HG03045 (cell line): ENCODE measurements at regions not wholly inside any gene's neighbourhood (a gene's known extent, or its start where the extent isn't known, plus 50 kb on each side); places are given as distances from the start of the nearest gene placed in this dataset.

ENCODE experiments used
- ATAC-seq: cut with Tn5 transposase; IDR thresholded peaks from one replicate; pipeline ENCODE4 v1.9.1; 2021; ENCODE audit warnings: mild to moderate bottlenecking, moderate library complexity; ENCODE audit not compliant: unreplicated experiment

GRCh38 chr6:93584300-93584699 lies 164.9 kb upstream of the EPHA7 start:
- no peak for ATAC-seq

- no peak for ATAC-seq
Measured at GRCh38 chr6:93581371-93581770, 162.0 kb upstream of the EPHA7 start.

DNA sequence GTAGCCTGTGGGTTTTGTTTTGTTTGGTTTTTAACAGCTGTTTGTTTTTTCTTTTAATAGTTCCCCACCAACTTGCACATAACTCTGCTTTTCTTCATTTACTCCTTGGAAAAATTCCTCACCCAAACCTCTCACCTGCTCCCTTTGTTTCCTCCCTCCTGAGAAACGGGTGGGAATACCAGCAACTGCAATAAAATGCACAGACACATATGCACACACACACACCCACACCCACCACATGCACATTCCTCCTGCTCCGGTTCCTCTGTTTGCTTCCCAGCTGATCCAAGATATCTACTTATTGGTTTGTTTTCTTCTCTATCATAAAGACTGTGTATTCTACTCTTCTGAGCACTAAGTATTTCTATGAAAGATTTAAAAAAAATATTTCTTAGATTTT lies 161.1 kb upstream of the EPHA7 start:
- ATAC-seq = no peak

DNA sequence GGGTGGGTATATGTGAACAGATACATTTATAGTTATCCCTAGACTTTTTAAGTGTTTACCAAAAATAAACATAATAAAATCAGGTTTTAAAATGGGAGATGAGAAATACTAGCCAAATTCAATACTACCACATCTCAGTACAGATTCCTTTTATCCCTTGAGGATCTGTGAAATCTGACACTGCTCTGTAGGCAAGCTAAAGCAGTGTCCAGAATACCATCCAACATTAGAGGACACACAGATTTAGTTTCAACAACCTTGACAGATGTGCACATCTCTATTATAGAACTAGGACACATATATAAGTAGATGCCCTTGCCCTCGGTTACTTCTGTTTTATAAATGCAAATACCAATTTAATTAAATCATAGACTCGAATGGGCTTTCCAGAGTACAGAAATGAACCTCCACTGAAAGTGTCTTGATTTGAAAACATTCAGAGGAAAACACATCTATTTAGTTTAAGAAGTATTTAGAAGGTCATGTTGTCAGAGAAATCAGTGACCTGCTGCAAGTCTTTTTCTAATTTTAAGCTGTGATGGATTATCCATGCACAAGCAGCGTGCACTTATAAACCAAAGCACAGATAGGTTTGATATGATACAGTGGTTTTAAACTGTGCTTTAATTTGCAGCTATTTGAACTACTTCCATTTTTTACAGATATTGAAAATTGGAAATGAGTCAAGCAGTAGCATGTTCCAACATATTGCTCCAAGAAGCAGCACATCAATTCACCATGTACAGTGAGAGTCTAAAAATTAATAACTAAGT lies 156.3 kb upstream of the EPHA7 start:
- ATAC-seq = no peak

- ATAC-seq = no peak
Measured at GRCh38 chr6:93574299-93574698, 154.9 kb upstream of the EPHA7 start.

DNA sequence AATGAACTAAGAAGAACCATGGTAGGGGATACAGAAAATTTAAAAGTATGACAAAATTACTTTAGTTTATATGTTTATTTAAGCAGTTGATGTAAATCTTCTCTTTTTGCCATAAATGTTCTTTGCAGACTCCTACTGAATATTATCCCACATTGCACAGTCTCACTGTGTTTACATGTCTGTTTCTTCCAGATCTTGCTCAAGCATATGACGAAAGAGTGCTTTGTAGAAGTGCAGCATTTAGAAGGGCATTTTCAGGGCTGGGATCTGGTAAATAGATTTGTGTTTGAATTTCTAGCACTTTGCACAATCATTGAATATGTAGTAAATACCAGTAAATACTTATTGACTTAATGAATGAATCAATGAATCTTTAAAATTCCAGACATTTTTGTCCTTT lies 152.0 kb upstream of the EPHA7 start:
- ATAC-seq = no peak

DNA sequence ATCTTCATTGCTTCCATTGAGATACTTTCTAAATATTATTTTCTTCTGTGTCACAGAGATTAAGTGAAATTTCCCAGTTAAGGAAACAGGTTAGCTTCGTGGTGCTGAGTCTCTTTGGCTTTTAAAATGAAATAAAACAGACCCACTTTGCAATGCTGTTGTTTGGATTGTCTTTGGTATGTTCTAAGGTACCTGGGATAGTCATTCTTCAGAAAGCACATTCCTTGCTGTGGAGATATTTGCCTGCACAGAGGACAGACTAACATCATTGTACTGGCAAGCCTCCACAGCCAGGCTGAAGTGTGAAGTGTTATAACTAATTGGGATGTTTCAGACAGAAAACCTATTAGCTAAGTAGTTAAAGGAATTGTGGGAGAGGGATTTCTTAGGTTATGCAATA lies 148.8 kb upstream of the EPHA7 start:
- ATAC-seq = no peak

DNA sequence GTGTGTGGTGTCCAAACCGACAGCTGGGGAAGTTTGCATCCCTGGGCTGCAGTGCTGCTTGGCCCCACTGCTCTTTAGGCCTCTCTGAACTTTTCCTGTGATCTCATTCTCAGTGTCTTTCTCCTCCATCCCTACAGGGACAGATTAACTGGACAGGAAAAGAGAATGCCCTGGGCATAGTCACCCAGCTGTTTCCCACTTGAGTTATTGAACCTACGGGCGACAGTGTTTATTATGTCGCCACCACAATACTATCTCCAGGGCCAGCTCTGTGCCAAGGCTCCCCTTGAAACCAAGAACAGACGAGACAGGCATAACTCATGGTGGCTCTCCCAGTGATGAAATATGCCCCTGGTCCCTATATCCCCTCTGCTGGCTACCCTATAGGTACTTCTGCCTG lies 147.8 kb upstream of the EPHA7 start:
- no peak for ATAC-seq

DNA sequence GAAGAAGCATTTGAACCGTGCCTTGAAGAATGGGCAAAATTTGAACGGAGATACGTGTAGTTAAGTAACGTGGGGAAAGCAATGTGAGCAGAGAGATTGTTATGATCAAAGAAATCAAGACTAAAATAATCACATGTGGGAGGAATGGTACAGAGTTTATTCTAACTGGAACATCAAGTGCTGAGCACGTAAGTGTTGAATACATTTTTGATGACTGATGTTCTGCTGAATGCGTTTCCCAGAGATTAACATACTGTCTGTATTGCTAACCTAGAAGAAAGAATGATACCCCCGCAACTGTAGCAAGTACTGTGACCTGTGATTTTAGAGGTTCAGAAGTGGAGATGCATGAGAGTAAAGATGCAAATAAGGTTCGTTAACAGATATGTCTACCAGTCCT lies 146.9 kb upstream of the EPHA7 start:
- no peak for ATAC-seq

DNA sequence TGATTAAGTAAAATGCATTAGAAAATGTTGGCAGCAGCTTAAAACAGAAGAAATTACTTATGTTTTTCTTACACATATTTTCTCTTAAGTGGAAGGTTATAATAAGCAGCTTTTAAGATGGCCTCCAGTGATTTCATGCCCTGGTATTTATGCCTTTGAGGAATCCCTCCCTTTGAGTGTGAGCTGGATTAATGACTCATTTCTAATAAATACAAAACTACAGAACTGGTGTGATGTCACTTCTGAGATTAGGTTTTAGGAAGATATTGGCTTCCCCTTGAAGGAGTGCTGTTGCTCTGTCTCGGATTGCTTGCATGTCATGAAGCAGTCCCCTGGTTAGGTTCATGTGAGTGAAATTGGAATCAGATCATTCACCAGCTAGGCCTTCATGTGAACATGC lies 143.2 kb upstream of the EPHA7 start:
- ATAC-seq = no peak

DNA sequence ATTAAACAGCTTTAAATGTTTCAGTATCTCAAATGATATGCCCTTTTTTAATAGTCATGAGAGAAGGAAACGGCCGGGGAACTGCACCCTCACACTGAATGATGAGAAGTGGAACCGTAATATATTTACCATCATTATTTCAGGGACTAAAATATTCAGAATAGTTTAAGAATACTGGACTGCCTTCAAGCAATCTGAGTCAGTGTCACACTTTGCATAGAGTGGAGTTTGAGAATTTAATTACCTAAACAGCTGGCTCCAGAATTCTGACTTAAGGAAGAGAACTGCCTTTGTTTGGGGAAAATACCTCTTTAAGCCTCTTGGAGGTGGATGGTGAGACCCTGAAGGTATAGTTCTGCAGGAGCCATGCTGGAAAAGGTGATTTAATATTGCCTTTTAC lies 135.9 kb upstream of the EPHA7 start:
- ATAC-seq = no peak

- no peak for ATAC-seq
Measured at GRCh38 chr6:93554018-93554417, 134.7 kb upstream of the EPHA7 start.

DNA sequence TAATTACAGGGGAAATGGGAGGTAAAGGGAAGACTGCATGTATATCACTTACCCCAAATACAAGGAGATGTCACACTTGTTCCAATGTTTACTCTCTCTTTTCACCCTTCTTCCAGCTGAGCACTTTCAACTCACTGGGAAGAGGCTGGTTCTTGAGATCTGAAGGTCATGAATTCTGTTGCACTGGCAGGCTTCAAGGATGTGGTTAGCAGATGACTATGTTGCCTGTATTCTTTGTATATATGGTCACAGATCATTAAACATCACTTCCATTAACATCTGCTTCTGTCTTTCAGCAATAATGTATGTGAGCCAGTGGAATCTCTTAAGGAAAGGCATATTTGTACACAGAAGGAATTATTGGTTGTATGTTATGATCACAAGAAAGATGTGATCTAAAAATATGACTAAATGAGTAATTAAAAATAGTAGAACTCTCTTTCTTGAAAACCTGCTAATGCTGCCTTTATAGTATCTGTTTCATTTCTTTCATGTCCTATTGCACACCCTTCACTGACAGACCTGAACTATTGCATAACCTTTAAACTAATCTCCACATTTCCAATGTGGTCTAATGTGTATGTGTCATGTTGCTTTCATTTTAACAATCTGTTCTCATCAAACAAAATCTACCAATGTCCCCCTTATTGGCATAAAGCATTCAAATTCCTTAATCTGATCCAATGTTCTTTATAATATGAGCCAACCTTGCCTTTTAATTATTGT lies 131.4 kb upstream of the EPHA7 start:
- ATAC-seq = no peak

DNA sequence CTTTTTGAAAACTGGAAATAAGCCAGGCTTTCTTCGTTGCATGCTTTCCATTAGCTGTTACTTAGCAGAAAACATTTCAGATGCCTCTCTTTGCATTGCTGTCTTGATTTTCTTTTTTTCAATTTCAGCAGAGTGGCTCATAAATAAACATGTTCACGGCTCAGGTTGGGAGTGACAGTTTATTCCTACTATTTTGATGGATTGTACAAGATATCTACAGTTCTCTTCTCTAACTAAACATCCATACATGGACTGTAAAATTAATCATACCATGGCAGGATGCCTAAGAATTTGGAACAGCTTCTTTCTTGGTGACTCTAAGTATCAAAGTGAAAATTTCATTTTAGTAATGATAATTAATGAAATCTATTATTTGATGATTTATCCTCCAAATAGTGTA lies 130.5 kb upstream of the EPHA7 start:
- ATAC-seq = no peak

- no peak for ATAC-seq
Measured at GRCh38 chr6:93524671-93525451, 105.5 kb upstream of the EPHA7 start.

GRCh38 chr6:93523365-93523764 lies 104.0 kb upstream of the EPHA7 start:
- ATAC-seq = no peak

DNA sequence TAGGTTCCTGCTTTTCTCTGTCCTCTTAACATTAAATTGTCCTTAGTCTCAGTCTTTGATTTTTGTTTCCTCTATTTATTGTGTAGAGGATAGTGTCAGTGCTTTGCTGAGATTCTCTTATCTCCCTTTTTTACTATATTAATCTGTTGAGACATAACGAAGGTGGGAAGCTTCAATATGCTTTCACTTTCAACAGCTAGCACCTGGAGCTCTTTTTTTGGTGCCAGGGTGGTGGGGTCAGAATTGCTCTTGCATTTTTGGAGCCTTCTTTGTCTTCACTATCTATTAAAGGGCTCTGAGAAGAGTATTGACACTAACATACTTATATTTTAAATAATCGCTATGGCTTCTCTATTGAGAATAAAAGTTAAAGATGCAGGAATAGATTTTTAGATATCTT lies 97.1 kb upstream of the EPHA7 start:
- ATAC-seq = no peak

DNA sequence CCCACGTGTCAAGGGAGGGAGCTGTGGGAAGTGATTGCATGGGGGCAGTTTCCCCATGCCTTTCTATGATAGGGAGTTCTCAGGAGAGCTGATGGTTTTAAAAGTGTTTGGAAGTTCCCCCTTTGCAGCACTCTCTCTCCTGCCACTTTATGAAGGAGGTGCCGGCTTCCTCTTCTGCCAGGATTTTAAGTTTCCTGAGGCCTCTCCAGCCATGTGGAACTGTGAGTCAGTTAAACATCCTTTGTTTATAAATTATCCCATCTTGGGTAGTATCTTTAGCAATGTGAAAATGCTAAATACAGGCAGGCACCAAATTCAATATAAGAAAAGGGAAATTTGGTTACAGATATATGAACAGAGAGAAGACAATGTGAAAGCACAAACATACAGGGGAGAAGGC lies 96.4 kb upstream of the EPHA7 start:
- no peak for ATAC-seq

GRCh38 chr6:93498713-93499112 lies 79.4 kb upstream of the EPHA7 start:
- ATAC-seq = no peak

DNA sequence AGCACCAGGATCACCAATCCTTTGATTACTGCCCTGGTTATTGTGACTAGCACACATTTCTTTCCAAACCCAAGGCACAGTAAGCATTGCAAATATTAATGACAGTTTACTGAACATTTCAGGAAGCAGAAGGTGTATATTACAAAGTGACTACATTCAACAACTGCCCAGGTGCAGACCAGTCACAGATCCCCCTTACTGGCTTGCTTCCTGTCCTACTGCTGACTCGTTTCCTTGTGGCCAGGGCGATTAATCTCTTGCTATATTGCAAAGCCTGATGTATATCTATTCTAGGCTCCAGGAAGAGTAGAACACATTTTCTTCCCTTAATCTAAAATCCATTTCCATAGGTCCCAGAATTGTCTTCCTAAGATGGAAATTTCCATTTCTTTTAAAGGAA lies 77.2 kb upstream of the EPHA7 start:
- ATAC-seq = no peak

DNA sequence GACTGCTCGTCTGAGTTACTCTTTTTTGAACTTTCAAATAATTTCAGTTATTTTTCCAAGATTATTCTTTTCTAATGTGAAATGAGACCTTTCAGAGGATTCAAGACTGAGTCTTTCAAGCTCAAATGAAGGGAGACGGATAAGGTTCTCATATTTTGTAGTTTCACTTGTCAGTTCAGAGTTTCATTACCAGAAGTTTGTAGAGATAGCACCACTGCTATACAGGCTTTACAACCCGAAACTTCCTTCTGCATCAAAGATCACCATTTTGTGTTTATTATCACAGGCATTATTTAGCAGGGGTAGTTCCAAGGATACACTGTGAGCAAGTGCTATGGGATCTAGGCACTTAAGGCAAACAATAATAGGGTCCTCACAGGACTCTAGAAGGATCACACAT lies 74.7 kb upstream of the EPHA7 start:
- ATAC-seq = no peak

DNA sequence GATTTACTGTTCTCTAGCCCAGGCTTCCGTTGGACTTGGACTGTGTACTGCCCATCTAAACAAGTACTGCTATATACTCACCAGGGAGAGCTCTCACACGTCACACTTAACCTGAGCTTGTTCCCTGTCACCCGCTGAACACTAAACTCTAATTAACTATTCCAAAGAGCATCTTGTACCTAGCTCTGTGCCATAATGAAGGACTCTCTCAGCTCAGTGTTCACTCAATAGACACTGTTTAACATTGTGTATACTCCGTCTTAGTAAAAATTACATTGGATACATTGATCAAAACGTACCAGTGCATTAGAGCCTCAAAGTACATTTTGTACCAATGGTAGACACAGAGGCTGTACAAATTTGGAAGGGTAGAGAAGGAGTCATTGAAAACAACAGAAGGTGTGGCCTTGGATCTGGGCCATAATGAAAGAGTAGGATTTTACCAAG lies 55.4 kb upstream of the EPHA7 start:
- no peak for ATAC-seq
